Tibial nerve (tissue), 4 donors: ENCODE measurements at regions not wholly inside any gene's neighbourhood (a gene's known extent, or its start where the extent isn't known, plus 50 kb on each side); places are given as distances from the start of the nearest gene placed in this dataset.

Experiments
- DNase-seq, 2 donors: peaks; one replicate each; pipeline ENCODE4 v3.0.0-alpha.2; 2019; ENCODE audit warnings: low spot score in 2 of 2
- H3K27ac ChIP-seq, 4 donors: fragments of 200-600 bp; sonication (generic) in 3 of 4; one replicate each; pipeline ENCODE4 v1.5.1; 2017 to 2019; ENCODE audit warnings: mild to moderate bottlenecking in 1 of 4
- H3K27me3 ChIP-seq, 2 donors: fragments of 200-600 bp; sonication (generic) in 1 of 2; one replicate each; pipeline versions ENCODE4 v1.5.1 to v1.6.0; 2017 to 2019
- H3K36me3 ChIP-seq, 3 donors: fragments of 200-600 bp; sonication (generic); one replicate each; pipeline ENCODE4 v1.5.1; 2018 to 2019
- H3K4me1 ChIP-seq, 4 donors: fragments of 200-600 bp; sonication (generic) in 3 of 4; one replicate each; pipeline ENCODE4 v1.5.1; 2017 to 2019
- H3K4me3 ChIP-seq, 4 donors: fragments of 200-600 bp; sonication (generic) in 3 of 4; one replicate each; pipeline ENCODE4 v1.5.1; 2017 to 2019; ENCODE audit warnings: mild to moderate bottlenecking in 1 of 4, moderate library complexity in 1 of 4
- H3K9me3 ChIP-seq, 4 donors: fragments of 200-600 bp; sonication (generic) in 3 of 4; one replicate each; pipeline ENCODE4 v1.5.1; 2017 to 2019
- CTCF ChIP-seq, 5 experiments: fragments of 200-600 bp in 3 of 5; fragments of 450-650 bp in 2 of 5; sonication (generic) in 3 of 5; IDR thresholded peaks; one replicate each; pipeline ENCODE4 v1.5.1; 2016 to 2019; ENCODE audit warnings: antibody characterized with exemption in 5 of 5, mild to moderate bottlenecking in 3 of 5, moderate library complexity in 2 of 5
- EP300 ChIP-seq, 2 donors: sonication (generic); formaldehyde crosslinking; IDR thresholded peaks; one replicate each; pipeline ENCODE4 v1.6.1; 2017; ENCODE audit warnings: antibody characterized with exemption in 2 of 2, mild to moderate bottlenecking in 1 of 2
- POLR2A ChIP-seq, 2 donors: fragments of 450-650 bp; IDR thresholded peaks; one replicate each; pipeline ENCODE4 v1.6.1; 2017; ENCODE audit warnings: antibody characterized with exemption in 2 of 2, mild to moderate bottlenecking in 2 of 2, moderate library complexity in 2 of 2
- WGBS, 2 donors: methylation state at CpG; one replicate each; pipeline ENCODE4 v1.1.5; 2018; 5-methylcytosine and 5-hydroxymethylcytosine counted together

DNA sequence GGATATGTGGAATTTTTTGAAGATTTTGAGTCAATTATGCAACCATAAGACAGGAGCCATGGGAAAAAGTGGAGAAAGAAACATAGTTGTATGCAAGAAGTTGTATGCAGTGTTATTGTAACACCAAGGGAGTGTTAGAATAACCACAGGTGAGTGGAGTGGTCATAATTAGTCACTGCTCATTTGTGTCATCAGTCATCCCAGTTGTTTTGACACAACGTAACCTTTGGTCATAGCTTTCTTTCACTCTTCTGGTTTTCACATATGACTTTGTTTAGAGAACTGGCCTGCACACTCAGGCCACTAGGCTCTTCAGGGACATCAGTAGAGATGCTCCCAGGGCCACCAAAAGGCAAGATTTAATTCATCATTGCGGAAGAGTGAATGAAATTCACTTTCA is 158.7 kb upstream of the HMHB1 start:
- DNase-seq: no peak
- WGBS, 2 donors: 95 to 100% methylated on average over 2 of the region's 2 CpGs

DNA sequence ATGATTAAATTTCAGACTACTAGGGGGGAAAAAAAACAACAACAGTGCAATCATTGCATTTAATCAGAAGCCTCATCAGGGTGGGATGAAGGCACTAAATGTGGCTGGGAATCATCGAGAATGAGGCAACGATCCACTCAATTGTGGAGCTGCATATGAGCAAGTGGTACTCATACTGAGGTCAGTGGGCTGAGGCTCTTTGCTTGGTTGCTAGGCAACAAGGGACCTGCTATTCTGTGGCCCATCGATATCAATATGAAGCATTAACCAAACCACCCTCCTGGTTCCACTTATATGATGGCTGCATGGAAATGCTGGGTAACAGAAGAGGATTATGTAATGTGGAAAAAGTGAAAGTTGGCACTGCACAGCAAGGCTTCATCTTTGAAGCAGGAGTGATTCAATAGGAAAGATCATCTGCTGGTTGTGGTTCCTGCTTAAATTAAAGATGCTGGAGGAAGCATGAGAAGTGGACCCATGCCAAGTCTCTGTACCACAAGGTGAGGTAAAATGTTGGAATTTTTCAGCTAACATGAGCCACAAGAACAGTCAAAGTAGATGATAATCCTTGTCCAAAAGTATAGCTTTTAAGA is 159.8 kb upstream of the HMHB1 start:
- Histone ChIP-seq H3K27ac (no peak overlapping the region), H3K36me3 (no peaks in the 10 kb centered on the region), H3K4me3 (no peak overlapping the region), H3K27me3 (no peaks in the 10 kb centered on the region), H3K4me1 (peaks cover 0 to 12% (median 0%) of the 10 kb centered on the region in 4 donors), H3K9me3 (no peaks in the 10 kb centered on the region)
- TF ChIP-seq POLR2A (IDR thresholded peaks at IDR 0.05): no peak
- no peak for TF ChIP-seq EP300 (IDR thresholded peaks at IDR 0.05)
- no peak for TF ChIP-seq CTCF (IDR thresholded peaks at IDR 0.05)
- DNase-seq: no peak
- WGBS, 2 donors: 74 to 88% methylated on average over 3 of the region's 3 CpGs

More for the DNA sequence above, 158.7 kb upstream of the HMHB1 start:
- H3K27me3 ChIP-seq: no peaks in the 10 kb centered on the region
- peaks cover 0 to 12% (median 0%) of the 10 kb centered on the region in 4 donors for H3K4me1 ChIP-seq
- TF ChIP-seq POLR2A (IDR thresholded peaks at IDR 0.05) (no peak), CTCF (IDR thresholded peaks at IDR 0.05) (no peak), EP300 (IDR thresholded peaks at IDR 0.05) (no peak)
- no peaks in the 10 kb centered on the region for H3K9me3 ChIP-seq
- H3K27ac ChIP-seq: no peak overlapping the region
- no peak overlapping the region for H3K4me3 ChIP-seq
- H3K36me3 ChIP-seq: no peaks in the 10 kb centered on the region

DNA sequence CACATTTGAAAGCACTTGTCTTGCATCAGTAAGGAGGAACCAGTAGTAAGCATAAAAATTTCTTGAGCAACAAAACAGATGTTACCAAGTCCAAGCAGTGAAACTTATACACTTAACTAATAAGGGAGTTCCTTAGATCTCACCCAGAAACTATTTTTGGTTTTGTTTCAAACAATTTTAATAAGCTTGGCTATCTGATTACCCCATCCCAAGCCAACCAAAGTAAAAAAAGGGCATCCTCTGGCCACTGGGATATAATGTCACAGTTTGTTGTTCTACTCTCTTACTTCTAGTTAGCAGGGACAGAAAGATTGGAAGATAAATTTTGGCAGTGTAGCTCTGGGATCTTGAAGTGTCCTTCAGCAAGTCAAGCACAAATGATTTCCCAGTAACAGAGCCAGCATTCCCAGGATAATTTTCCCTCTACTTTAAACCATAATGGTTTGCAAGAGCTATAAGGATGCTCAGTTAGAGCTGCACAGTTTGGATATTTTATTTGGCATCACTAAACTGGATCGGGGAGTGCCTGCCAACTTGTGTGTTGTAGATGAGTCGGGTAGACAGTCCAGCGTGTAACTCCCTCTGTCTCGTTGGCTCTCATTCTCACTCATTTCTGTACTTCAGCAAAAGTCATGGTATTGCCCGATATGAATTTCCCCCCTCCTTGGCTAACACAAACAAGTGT is 161.9 kb upstream of the HMHB1 start:
- Histone ChIP-seq H3K27me3 (no peaks in the 10 kb centered on the region), H3K4me3 (no peak overlapping the region), H3K4me1 (peaks cover 0 to 12% (median 0%) of the 10 kb centered on the region in 4 donors), H3K36me3 (no peaks in the 10 kb centered on the region), H3K9me3 (no peaks in the 10 kb centered on the region), H3K27ac (no peak overlapping the region)
- 49 to 50% methylated on average over 5 of the region's 5 CpGs for WGBS, 2 donors
- no peak for TF ChIP-seq EP300 (IDR thresholded peaks at IDR 0.05)
- no peak for TF ChIP-seq POLR2A (IDR thresholded peaks at IDR 0.05)
- TF ChIP-seq CTCF (IDR thresholded peaks at IDR 0.05): no peak
- peak in 1 of 2 donors; percentile 13 for DNase-seq

DNA sequence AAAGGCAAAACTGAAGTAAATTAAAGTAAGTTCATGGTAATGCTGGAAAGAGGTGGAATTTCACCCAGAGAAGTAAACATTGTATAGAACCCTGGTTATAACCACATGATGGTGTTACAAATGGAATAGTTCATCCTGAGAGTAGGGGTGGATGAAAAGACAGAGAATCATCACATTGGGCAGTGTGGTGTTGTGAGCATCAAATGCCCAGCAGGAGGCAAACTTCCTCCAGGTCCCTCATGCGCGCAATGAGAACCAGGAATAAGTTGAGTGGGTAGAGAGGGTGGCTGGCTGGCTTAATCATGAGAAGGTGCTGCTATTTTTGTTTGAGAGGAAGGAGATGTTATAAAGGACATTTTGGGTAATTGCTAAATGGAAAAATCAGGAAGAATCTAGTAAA is 163.3 kb upstream of the HMHB1 start:
- H3K36me3 ChIP-seq: no peaks in the 10 kb centered on the region
- TF ChIP-seq CTCF (IDR thresholded peaks at IDR 0.05): no peak
- no peak for TF ChIP-seq EP300 (IDR thresholded peaks at IDR 0.05)
- TF ChIP-seq POLR2A (IDR thresholded peaks at IDR 0.05): no peak
- no peaks in the 10 kb centered on the region for H3K9me3 ChIP-seq
- DNase-seq: no peak
- no peaks in the 10 kb centered on the region for H3K27me3 ChIP-seq
- H3K4me1 ChIP-seq: peaks cover 0 to 12% (median 0%) of the 10 kb centered on the region in 4 donors
- 96 to 97% methylated on average over 2 of the region's 2 CpGs for WGBS, 2 donors
- no peak overlapping the region for H3K4me3 ChIP-seq
- no peak overlapping the region for H3K27ac ChIP-seq

- no peaks in the 10 kb centered on the region for H3K9me3 ChIP-seq
- H3K4me1 ChIP-seq: peaks cover 0 to 12% (median 0%) of the 10 kb centered on the region in 4 donors
- TF ChIP-seq EP300 (IDR thresholded peaks at IDR 0.05): no peak
- TF ChIP-seq POLR2A (IDR thresholded peaks at IDR 0.05): no peak
- no peak for TF ChIP-seq CTCF (IDR thresholded peaks at IDR 0.05)
- no peak overlapping the region for H3K4me3 ChIP-seq
- no peak overlapping the region for H3K27ac ChIP-seq
- DNase-seq: no peak
- H3K36me3 ChIP-seq: no peaks in the 10 kb centered on the region
- 93% methylated on average over 14 of the region's 14 CpGs for WGBS, 2 donors
- no peaks in the 10 kb centered on the region for H3K27me3 ChIP-seq
These were observed 165.0 kb upstream of the HMHB1 start for GRCh38 chr5:143646961-143647360.
